ENCODE measurements at regions not wholly inside any gene's neighbourhood (a gene's known extent, or its start where the extent isn't known, plus 50 kb on each side); places are given as distances from the start of the nearest gene placed in this dataset.
A peak's percentile ranks its signal among the peaks of the same experiment; 100 is the strongest.
"Not testable (repeated sequence)": the region's sequence is repeated elsewhere in the genome, so short reads cannot be mapped to it uniquely, and the experiment has no call there.

- not testable (repeated sequence) for H3K27me3 ChIP-seq; H3K36me3 ChIP-seq; DNase-seq (ENCODE audit: low spot score in 2 of 2); H3K9me3 ChIP-seq; H3K4me3 ChIP-seq; H3K27ac ChIP-seq
- WGBS, 2 donors = 91 to 95% methylated on average over 24 to 26 of the region's 26 CpGs
- H3K4me1 ChIP-seq = peaks cover 0 to 32% (median 9%) of the 10 kb centered on the region in 4 donors
Observed at GRCh38 chr16:88260881-88261665, 121.7 kb upstream of the ZNF469 start.

- H3K4me3 ChIP-seq; H3K36me3 ChIP-seq; H3K27me3 ChIP-seq; H3K9me3 ChIP-seq; DNase-seq (ENCODE audit: low spot score in 2 of 2): not testable (repeated sequence)
- 67 to 73% methylated on average over 6 to 13 of the region's 18 CpGs for WGBS, 2 donors
- Histone ChIP-seq H3K27ac (peak overlapping the region in 1 of 4 donors; percentile 72), H3K4me1 (peaks cover 0 to 32% (median 9%) of the 10 kb centered on the region in 4 donors)
Observed at GRCh38 chr16:88261814-88262605, 120.7 kb upstream of the ZNF469 start.

DNA sequence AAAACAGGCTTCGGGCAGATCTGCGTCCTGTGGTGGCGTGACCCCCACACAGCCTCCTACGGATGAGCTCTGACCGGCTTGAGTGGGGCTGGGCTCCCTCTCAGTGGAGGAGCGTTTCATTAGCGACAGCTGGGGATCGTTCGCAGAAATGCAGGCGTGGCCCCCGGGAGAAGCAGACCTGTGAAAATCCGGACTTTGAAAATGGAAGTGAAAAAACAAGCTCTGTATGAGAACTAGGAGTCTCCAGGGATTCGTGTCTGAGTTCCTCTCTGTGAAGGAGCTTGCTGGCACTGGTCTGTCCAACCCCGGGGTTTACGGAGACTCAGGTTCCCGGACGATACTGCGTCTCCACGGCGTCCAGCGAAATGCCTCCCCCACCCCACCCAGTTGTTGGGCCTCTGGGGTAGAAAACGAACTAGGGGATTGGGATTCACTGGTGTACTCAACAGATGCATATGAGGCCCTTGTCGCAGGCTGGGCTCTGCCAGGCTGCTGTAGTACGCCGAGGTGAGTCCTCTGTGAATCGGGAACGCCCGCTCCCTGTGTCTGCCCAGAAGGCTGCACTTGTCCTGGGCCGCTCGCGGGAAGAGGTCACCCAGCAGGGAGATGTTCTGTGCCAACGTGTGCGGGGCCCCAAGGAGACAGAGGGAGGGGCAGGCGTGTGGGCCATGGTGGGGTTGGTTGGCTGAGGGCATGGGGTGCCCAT lies 119.7 kb upstream of the ZNF469 start:
- WGBS, 2 donors = 45 to 64% methylated on average over 20 to 33 of the region's 34 CpGs
- not testable (repeated sequence) for H3K27me3 ChIP-seq; DNase-seq (ENCODE audit: low spot score in 2 of 2); H3K4me3 ChIP-seq; H3K9me3 ChIP-seq; H3K36me3 ChIP-seq
- H3K4me1 ChIP-seq = peaks cover 0 to 32% (median 9%) of the 10 kb centered on the region in 4 donors
- peak overlapping the region in 2 of 4 donors; percentile 42 to 60 for H3K27ac ChIP-seq

DNA sequence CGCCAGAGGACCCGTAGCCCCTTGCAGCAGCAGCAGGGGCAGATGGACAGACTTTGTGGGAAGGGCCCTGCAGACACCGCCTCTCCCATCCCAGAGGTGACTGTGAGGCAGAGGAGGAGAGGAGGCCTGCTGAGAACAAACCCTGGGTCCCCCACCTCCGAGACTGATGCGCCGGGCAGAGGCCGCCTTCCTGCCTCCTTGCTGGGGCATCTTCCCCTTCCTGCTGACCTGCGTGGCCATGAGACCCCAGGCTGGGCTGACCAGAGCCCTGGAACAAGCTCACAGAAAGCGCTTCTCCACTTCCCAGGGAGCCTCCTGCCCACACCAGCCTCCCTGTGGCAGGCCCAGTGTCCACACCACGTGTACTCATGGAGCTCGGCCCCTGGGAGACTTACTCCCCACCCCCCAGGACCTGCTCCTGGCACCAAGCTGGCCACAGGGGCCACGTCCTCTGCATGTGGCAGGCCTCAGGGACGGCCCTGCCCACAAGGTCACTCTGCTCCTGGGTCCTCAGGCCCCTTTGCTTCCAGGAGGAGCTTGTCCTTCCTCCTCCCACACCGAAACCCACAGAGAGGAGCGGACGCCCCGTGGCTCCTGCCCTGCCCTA lies 119.0 kb upstream of the ZNF469 start:
- peaks cover 0 to 31% (median 9%) of the 10 kb centered on the region in 4 donors for H3K4me1 ChIP-seq
- DNase-seq (ENCODE audit: low spot score in 2 of 2); H3K4me3 ChIP-seq; H3K36me3 ChIP-seq; H3K27me3 ChIP-seq; H3K9me3 ChIP-seq: not testable (repeated sequence)
- WGBS, 2 donors = 82 to 96% methylated on average over 10 to 17 of the region's 17 CpGs
- H3K27ac ChIP-seq = peak overlapping the region in 2 of 4 donors; percentile 16 to 41

GRCh38 chr16:88264641-88265285 lies 118.0 kb upstream of the ZNF469 start:
- no peaks in the 10 kb centered on the region for H3K36me3 ChIP-seq
- no peaks in the 10 kb centered on the region for H3K9me3 ChIP-seq
- peak; percentile 93 to 96 for DNase-seq (ENCODE audit: low spot score in 2 of 2)
- H3K4me1 ChIP-seq = peaks cover 0 to 24% (median 9%) of the 10 kb centered on the region in 4 donors
- peak overlapping the region in 3 of 4 donors; percentile 48 to 74 (median 67) for H3K27ac ChIP-seq
- TF ChIP-seq CTCF (IDR thresholded peaks at IDR 0.05) = no peak
- peak in 1 of 2 donors; percentile 69 for TF ChIP-seq EP300 (IDR thresholded peaks at IDR 0.05)
- no peak for TF ChIP-seq POLR2A (IDR thresholded peaks at IDR 0.05)
- WGBS, 2 donors = 19 to 49% methylated on average over 17 to 19 of the region's 30 CpGs
- H3K4me3 ChIP-seq = no peak overlapping the region
- H3K27me3 ChIP-seq = peaks cover 0 to 4% of the 10 kb centered on the region in 2 donors

DNA sequence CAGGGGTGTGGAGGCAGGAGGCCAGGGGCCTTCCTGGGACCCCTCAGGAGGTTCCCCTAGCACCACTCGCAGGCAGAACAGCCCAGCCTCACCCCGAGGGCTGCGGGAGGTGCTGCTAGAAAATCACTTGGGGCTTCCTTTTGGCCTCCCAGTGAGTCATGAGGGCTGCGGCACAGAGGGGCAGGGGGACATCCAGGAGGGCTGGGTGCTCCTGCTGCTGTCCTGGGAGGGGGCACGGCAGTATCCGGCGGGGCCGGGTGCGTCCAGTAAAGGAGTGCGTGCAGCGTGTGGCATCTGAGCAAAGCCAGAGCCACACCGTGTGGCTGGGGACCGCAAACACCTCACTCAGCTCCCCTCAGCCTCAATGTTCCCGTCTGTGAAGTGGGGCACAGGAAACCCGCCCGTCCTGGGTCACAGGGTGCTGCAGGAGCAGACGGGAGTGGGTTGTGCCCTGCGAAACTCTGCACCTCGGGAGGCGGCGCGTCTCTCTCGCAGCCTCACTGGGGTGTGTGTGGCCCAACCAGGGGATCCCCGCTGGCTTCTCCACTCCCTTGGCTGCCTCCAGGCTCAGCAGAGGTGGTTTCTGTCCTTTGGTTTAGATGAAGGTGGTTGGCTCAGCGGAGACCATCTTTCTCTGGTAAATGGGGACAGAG lies 117.3 kb upstream of the ZNF469 start:
- H3K4me3 ChIP-seq; DNase-seq (ENCODE audit: low spot score in 2 of 2): not testable (repeated sequence)

DNA sequence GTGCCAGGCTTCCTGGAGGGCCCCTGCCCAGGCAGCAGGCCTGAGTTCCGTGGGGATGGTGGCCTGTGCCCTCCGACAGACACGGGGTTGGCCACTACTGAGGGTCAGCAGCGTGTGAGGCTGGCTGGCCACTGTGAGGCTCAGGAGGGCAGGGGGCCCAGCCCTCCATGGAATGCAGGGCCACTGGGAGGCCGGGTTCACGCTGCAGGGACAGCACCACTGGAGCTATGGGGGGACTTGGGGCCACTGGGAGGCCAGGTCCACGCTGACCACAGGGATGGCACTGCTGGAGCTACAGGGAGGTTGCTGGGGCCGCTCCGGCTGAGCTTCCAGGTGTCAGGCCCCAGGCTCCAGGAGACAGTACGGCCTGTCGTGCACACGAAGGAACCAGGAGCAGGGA lies 116.7 kb upstream of the ZNF469 start:
- DNase-seq (ENCODE audit: low spot score in 2 of 2); H3K4me3 ChIP-seq; H3K36me3 ChIP-seq; H3K9me3 ChIP-seq; H3K27me3 ChIP-seq: not testable (repeated sequence)
- WGBS, 2 donors = 78 to 88% methylated on average over 5 to 9 of the region's 12 CpGs
- Histone ChIP-seq H3K27ac (peak overlapping the region in 2 of 4 donors; percentile 37 to 55), H3K4me1 (peaks cover 0 to 24% (median 9%) of the 10 kb centered on the region in 4 donors)

More for the DNA sequence above, 117.3 kb upstream of the ZNF469 start:
- Histone ChIP-seq H3K27ac (peak overlapping the region in 2 of 4 donors; percentile 66 to 74), H3K4me1 (peaks cover 0 to 24% (median 9%) of the 10 kb centered on the region in 4 donors)
- not testable (repeated sequence) for H3K27me3 ChIP-seq, H3K9me3 ChIP-seq, H3K36me3 ChIP-seq
- 79 to 80% methylated on average over 16 to 21 of the region's 25 CpGs for WGBS, 2 donors

DNA sequence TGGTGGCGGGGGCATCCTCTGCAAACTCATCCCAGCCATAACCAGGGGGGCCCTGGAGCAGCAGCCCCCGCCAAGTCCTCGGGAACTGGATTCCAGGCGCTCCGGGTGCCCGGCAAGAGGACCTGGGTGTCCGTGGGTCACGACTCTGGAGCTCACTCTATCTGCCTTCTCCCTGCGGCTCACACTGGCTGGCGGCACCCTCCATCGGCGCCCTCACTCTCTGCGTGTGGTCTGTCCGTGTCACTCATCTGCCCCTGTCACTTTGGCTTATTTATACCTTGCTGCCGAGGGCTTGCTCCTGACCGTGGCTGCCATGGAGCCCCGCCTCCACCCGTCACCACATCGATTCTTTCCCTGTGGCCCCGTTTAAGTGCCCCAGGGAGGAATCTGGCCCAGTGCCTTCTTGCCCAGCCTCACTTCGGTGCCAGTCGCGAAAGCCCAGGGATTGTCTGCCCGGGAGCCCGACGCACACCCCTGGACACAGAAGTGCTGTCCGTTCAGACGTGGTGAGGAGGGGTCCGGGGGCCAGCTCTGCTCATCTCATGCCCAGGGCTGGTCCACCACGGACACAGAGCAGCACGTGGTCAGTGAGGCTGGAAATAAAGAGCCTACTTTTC lies 115.7 kb upstream of the ZNF469 start:
- H3K27ac ChIP-seq = not testable (repeated sequence)

GRCh38 chr16:88268186-88268970 lies 114.4 kb upstream of the ZNF469 start:
- DNase-seq (ENCODE audit: low spot score in 2 of 2); H3K4me3 ChIP-seq; H3K9me3 ChIP-seq; H3K27me3 ChIP-seq; H3K36me3 ChIP-seq; H3K27ac ChIP-seq: not testable (repeated sequence)
- H3K4me1 ChIP-seq = peaks cover 0 to 15% (median 9%) of the 10 kb centered on the region in 4 donors
- 81 to 87% methylated on average over 18 to 20 of the region's 20 CpGs for WGBS, 2 donors

More for the DNA sequence above, 115.7 kb upstream of the ZNF469 start:
- 51 to 73% methylated on average over 20 to 24 of the region's 31 CpGs for WGBS, 2 donors
- H3K9me3 ChIP-seq; H3K27me3 ChIP-seq; DNase-seq (ENCODE audit: low spot score in 2 of 2); H3K36me3 ChIP-seq; H3K4me3 ChIP-seq: not testable (repeated sequence)
- H3K4me1 ChIP-seq = peaks cover 0 to 20% (median 9%) of the 10 kb centered on the region in 4 donors
